SK-N-MC (cell line): ENCODE measurements at regions not wholly inside any gene's neighbourhood (a gene's known extent, or its start where the extent isn't known, plus 50 kb on each side); places are given as distances from the start of the nearest gene placed in this dataset.

Experiments used
- EZH2 ChIP-seq: fragments of 200-600 bp; sonication (generic); IDR thresholded peaks from one replicate; pipeline ENCODE4 v1.6.1; 2017; ENCODE audit warnings: antibody characterized with exemption
- POLR2AphosphoS5 ChIP-seq: IDR thresholded peaks from 2 replicates; pipeline ENCODE4 v1.6.1; 2012; ENCODE audit warnings: mild to moderate bottlenecking, low read depth, low read length, borderline replicate concordance

DNA sequence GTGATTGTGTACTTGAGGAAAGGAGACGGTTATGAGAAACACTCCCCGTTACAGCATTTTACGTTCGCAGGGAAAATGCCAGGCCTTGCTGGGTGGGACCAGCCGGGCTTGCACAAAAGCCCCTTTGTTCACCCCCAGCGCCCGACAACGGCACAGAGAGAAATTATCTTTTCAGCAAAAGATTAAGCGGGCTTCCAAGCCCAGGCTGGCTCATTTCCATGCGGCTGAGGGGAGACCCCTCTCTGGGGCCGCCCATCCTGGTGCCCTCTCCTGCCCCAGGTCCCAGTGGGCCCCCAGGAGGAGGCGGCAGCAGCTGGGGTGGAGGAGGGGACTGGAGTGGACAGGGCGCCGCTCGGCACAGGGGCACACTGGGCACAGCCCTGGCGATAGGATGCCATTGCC lies 50.8 kb upstream of the NOTCH1 start:
- TF ChIP-seq EZH2 (no peak), POLR2AphosphoS5 (no peak)
